Fibroblast of the aortic adventitia (primary cell): ENCODE measurements at regions not wholly inside any gene's neighbourhood (a gene's known extent, or its start where the extent isn't known, plus 50 kb on each side); places are given as distances from the start of the nearest gene placed in this dataset.
A peak's percentile ranks its signal among the peaks of the same experiment; 100 is the strongest.

Experiments used
- DNase-seq: peaks from one replicate; pipeline ENCODE4 v3.0.0-alpha.2; 2010; ENCODE audit warnings: low read depth
- H3K4me3 ChIP-seq: 2 replicates; pipeline ENCODE4 v1.5.1; 2011; ENCODE audit warnings: low read depth, mild to moderate bottlenecking, control low read depth, low read length, moderate library complexity
- CTCF ChIP-seq: IDR thresholded peaks from 2 replicates; pipeline ENCODE4 v1.5.1; 2011; ENCODE audit warnings: mild to moderate bottlenecking, low read length, control low read depth, inconsistent platforms; ENCODE audit not compliant: insufficient read depth

GRCh38 chr9:107866711-107867311, 377.2 kb upstream of the KLF4 start:
- no peak overlapping the region for H3K4me3 ChIP-seq
- DNase-seq = peak; percentile 54
- no peak for TF ChIP-seq CTCF

GRCh38 chr9:107863396-107863795, 373.8 kb upstream of the KLF4 start:
- DNase-seq = no peak
- no peak overlapping the region for H3K4me3 ChIP-seq
- TF ChIP-seq CTCF = no peak

GRCh38 chr9:107862881-107863280, 373.3 kb upstream of the KLF4 start:
- no peak for TF ChIP-seq CTCF
- no peak for DNase-seq
- H3K4me3 ChIP-seq = no peak overlapping the region

- no peak for TF ChIP-seq CTCF
- no peak for DNase-seq
- no peak overlapping the region for H3K4me3 ChIP-seq
Measured at GRCh38 chr9:107862323-107862722, 372.8 kb upstream of the KLF4 start.

GRCh38 chr9:107861075-107861474, 371.5 kb upstream of the KLF4 start:
- no peak overlapping the region for H3K4me3 ChIP-seq
- DNase-seq = no peak
- no peak for TF ChIP-seq CTCF

- TF ChIP-seq CTCF = no peak
- no peak for DNase-seq
- no peak overlapping the region for H3K4me3 ChIP-seq
Measured at GRCh38 chr9:107858260-107858659, 368.7 kb upstream of the KLF4 start.

- no peak overlapping the region for H3K4me3 ChIP-seq
- TF ChIP-seq CTCF = no peak
- no peak for DNase-seq
Measured at GRCh38 chr9:107856633-107857032, 367.1 kb upstream of the KLF4 start.
